Activated B cell treated with CpG ODN at 0.5 μM for 24 hours (primary cell): ENCODE measurements at regions not wholly inside any gene's neighbourhood (a gene's known extent, or its start where the extent isn't known, plus 50 kb on each side); places are given as distances from the start of the nearest gene placed in this dataset.
"Not testable (repeated sequence)": the region's sequence is repeated elsewhere in the genome, so short reads cannot be mapped to it uniquely, and the experiment has no call there.

Experiments used
- ATAC-seq: fragments of 200-7000 bp; cut with Tn5 transposase; one replicate; pipeline ENCODE4 v1.10.0; 2021; ENCODE audit warnings: low read depth, mild to moderate bottlenecking, moderate library complexity
- CTCF ChIA-PET: fragments of 350-600 bp; sonication (Branson Sonifier 250); formaldehyde crosslinking; loops from one replicate; lab custom pipeline; 2021; ENCODE audit warnings: antibody characterized with exemption; lab: Charles Lee
- POLR2A ChIA-PET: fragments of 350-600 bp; sonication (Branson Sonifier 250); formaldehyde crosslinking; loops from one replicate; lab custom pipeline; 2021; ENCODE audit warnings: antibody characterized with exemption; lab: Charles Lee
- DNase-seq: peaks from one replicate; pipeline ENCODE4 v3.0.0; 2022
- H3K27ac Mint-ChIP-seq: one replicate; pipeline ENCODE4 v1.8.0; 2020; ENCODE audit warnings: mixed read lengths
- H3K27me3 Mint-ChIP-seq: one replicate; pipeline ENCODE4 v1.8.0; 2021; ENCODE audit warnings: mixed read lengths
- H3K36me3 Mint-ChIP-seq: one replicate; pipeline ENCODE4 v1.8.0; 2021; ENCODE audit warnings: low read depth, mixed read lengths
- H3K4me1 Mint-ChIP-seq: one replicate; pipeline ENCODE4 v1.8.0; 2021; ENCODE audit warnings: mixed read lengths
- H3K4me3 Mint-ChIP-seq: one replicate; pipeline ENCODE4 v1.8.0; 2020; ENCODE audit warnings: mild to moderate bottlenecking, mixed read lengths
- H3K9me3 Mint-ChIP-seq: one replicate; pipeline ENCODE4 v1.8.0; 2020; ENCODE audit warnings: mixed read lengths
- intact Hi-C: fragments of 100-400 bp; cut with micrococcal nuclease; formaldehyde crosslinking; loops from one replicate; pipeline ENCODE4 v1.15.1; 2024
- TF ChIP-seq, protein P1 (sequence below): fragments of 200-600 bp; IDR thresholded peaks from one replicate; pipeline ENCODE4 v1.8.0; 2022; ENCODE audit warnings: antibody characterized with exemption, mild to moderate bottlenecking

DNA sequence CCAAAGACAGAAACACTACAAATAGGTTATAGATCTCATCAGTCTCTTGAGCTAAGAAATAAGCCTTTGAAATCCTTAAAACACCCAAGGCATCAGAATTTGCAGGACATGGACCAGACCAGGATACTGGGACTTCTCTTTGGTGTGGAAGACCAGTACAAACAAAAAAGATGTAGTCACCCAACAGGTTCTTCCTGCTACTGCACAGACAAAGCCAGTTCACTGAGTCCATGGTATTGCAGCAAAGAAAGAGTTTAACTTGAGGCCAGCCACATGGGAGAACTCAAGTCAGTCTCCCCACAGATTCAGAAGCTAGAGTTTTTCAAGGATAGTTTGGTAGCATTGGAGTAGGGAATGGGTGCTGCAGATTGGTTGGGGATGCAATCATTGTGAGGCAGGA lies 169.6 kb upstream of the NDUFV2 start:
- ATAC-seq (no peak), DNase-seq (no peak)
- Mint-ChIP-seq H3K9me3 (peaks cover 6% of the 10 kb centered on the region), H3K36me3 (no peaks in the 10 kb centered on the region), H3K4me1 (peaks cover 24% of the 10 kb centered on the region), H3K27ac (no peak overlapping the region), H3K4me3 (no peak overlapping the region), H3K27me3 (no peaks in the 10 kb centered on the region)
- TF ChIP-seq, protein P1, sequence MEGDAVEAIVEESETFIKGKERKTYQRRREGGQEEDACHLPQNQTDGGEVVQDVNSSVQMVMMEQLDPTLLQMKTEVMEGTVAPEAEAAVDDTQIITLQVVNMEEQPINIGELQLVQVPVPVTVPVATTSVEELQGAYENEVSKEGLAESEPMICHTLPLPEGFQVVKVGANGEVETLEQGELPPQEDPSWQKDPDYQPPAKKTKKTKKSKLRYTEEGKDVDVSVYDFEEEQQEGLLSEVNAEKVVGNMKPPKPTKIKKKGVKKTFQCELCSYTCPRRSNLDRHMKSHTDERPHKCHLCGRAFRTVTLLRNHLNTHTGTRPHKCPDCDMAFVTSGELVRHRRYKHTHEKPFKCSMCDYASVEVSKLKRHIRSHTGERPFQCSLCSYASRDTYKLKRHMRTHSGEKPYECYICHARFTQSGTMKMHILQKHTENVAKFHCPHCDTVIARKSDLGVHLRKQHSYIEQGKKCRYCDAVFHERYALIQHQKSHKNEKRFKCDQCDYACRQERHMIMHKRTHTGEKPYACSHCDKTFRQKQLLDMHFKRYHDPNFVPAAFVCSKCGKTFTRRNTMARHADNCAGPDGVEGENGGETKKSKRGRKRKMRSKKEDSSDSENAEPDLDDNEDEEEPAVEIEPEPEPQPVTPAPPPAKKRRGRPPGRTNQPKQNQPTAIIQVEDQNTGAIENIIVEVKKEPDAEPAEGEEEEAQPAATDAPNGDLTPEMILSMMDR: no peak
- POLR2A ChIA-PET: no interaction called here
- intact Hi-C loops: no loop called here
- CTCF ChIA-PET: no interaction called here

DNA sequence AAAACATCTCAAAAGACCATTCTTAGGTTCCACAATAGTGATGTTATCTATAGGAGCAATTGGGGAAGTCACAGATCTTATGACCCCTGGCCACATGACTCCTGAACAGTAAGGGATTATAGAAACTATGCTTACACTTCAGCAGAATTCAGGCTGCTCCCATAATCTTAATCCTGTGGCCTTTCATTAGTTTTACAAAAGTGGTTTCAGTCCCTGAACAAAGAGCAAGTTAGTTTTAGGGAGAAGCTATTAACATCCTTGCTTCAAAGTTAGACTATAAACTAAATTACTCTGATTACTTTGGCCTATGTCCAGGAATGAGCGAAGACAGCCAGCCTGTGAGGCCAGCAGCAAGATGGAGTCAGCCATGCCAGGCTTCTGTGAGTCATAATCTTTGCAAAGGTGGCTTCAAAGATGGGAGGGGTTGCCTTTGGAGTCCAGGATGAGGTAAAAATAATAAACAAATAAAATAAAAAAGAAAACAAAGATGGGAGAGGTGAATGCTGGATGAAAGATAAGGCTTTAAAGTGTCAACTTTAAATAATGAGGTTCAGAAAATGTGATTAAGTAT lies 168.7 kb upstream of the NDUFV2 start:
- ChIA-PET POLR2A (no interaction called here), CTCF (no interaction called here)
- Mint-ChIP-seq H3K27me3 (no peaks in the 10 kb centered on the region), H3K4me3 (no peak overlapping the region), H3K4me1 (peaks cover 30% of the 10 kb centered on the region), H3K9me3 (peaks cover 6% of the 10 kb centered on the region), H3K27ac (no peak overlapping the region), H3K36me3 (no peaks in the 10 kb centered on the region)
- ATAC-seq (no peak), DNase-seq (no peak)
- TF ChIP-seq, protein P1: no peak
- intact Hi-C loops: no loop called here

DNA sequence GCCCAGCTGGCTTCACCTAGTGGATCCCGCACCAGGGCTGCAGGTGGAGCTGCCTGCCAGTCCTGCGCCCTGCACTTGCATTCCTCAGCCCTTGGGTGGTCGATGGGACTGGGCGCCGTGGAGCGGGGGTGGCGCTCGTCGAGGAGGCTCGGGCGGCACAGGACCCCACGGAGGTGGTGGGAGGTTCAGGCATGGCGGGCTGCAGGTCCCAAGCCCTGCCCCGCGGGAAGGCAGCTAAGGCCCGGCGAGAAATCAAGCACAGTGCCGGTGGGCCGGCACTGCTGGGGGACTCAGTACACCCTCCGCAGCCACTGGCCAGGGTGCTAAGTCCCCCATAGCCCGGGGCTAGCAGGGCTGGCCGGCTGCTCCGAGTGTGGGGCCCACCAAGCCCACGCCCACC lies 167.2 kb upstream of the NDUFV2 start:
- H3K9me3 Mint-ChIP-seq, CTCF ChIA-PET, H3K36me3 Mint-ChIP-seq, H3K27me3 Mint-ChIP-seq, H3K4me3 Mint-ChIP-seq, ATAC-seq, DNase-seq, intact Hi-C loops, POLR2A ChIA-PET, H3K27ac Mint-ChIP-seq: not testable (repeated sequence)
- peaks cover 36% of the 10 kb centered on the region for H3K4me1 Mint-ChIP-seq

DNA sequence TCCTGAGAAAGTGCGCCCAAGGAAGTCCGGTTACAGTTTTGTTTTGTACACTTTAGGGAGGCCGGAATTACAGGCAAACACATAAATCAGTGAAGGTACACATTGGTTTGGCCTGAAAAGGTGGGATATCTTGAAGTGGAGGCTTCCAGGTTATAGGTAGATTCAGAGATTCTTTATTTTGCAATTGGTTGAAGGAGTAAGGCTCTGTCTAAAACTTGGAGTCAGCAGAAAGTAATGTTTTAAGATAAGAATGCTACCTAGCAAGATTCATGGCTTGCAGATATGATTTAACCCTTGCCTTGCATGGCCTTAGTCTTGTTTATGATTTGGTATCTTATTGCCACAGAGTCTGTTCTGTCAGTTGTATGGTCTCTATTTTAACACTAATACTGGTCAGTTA lies 165.9 kb upstream of the NDUFV2 start:
- intact Hi-C loops: no loop called here
- Mint-ChIP-seq H3K27ac (no peak overlapping the region), H3K4me3 (no peak overlapping the region), H3K9me3 (no peaks in the 10 kb centered on the region), H3K36me3 (no peaks in the 10 kb centered on the region), H3K4me1 (peaks cover 23% of the 10 kb centered on the region), H3K27me3 (no peaks in the 10 kb centered on the region)
- no peak for ATAC-seq
- ChIA-PET POLR2A (no interaction called here), CTCF (no interaction called here)
- TF ChIP-seq, protein P1: no peak
- no peak for DNase-seq

DNA sequence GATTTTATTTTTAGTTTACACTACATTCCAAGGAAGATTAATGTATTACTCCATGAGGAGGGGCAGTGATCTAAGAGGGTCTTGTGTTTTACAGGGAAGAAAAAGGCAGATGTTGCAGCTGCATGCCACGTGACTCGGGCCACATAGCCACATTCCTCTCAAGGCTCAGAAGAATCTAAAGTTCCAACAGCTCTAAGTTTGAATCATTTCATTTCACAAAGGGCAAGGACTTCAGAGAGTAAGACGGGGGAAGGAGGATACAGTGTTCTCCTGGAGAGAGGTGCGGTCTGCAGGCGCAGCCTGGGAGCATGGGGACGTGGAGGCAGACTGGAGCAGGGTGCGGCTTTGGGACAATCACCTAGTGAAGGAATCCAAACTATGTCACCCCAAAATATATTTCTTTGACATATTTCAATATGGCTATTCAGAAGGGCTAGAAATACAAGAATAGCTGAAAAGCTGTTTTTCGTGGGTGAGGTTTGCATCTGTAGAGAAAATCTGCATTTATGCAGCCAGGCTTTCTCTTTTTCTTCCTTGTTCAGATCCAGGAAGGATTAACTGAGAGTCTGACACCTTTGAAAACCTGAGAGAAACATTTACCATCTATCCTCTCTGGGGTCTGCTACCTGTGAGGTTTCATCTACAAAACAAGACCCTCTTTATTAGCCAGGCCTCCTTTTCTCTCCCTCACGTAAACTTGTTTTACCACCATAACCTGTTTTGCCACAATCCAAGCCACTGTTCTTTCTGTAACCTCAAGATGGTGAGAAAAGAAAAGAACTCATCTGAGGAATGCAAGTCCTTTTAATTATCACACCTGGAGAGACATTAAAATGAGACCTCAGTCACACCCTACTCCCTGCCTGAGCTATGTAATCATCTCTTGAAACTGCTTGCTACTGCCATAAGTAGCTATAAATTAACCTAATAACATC lies 165.1 kb upstream of the NDUFV2 start:
- Mint-ChIP-seq H3K36me3 (no peaks in the 10 kb centered on the region), H3K9me3 (no peaks in the 10 kb centered on the region), H3K27ac (no peak overlapping the region), H3K27me3 (no peaks in the 10 kb centered on the region), H3K4me3 (no peak overlapping the region), H3K4me1 (peaks cover 20% of the 10 kb centered on the region)
- no peak for ATAC-seq
- CTCF ChIA-PET: no interaction called here
- DNase-seq: no peak
- POLR2A ChIA-PET: no interaction called here
- TF ChIP-seq, protein P1: no peak
- intact Hi-C loops: no loop called here
